SH-SY5Y (cell line): ENCODE measurements at regions not wholly inside any gene's neighbourhood (a gene's known extent, or its start where the extent isn't known, plus 50 kb on each side); places are given as distances from the start of the nearest gene placed in this dataset.

Source experiments
- GATA2 ChIP-seq: IDR thresholded peaks from 2 replicates; pipeline ENCODE4 v1.6.1; 2011; ENCODE audit warnings: mild to moderate bottlenecking, low read depth, low read length
- GATA3 ChIP-seq: IDR thresholded peaks from 2 replicates; pipeline ENCODE4 v1.6.1; 2011; ENCODE audit warnings: low read depth, mild to moderate bottlenecking, low read length, moderate library complexity

DNA sequence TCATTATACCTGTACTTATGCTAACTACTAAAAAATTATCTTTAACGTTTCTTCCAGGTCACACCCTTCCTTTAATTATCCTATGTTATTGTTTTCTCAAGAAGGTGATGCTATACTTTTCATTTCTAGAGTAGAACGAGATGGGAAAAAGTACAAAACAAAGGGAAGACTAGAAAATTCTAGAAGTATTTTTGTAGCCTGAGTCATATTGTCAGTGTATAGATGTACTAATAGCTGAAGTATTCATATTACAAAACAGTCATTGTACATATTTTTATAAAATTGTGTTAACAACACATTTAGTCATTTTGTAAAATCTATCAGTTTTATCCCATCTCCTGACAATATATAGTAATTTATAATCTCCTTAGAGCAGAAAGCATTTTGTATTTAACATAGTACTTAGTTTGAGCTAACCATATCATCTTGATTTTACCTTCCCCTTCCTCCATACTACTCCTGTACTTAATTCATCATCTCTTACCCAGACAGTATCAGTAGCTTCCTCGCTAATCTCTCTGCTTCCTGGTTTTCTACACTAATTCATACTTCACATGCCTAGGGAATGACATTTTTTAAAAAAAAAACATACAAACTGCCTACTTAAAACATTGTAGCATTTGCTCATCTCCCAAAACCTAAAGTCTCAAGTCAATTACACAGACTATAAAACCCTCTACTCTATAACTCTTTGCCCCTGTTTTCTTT lies 920.9 kb downstream of the RPS29 start:
- TF ChIP-seq GATA2, result no peak
- TF ChIP-seq GATA3, result no peak
